SJSA1 (cell line): ENCODE measurements at regions not wholly inside any gene's neighbourhood (a gene's known extent, or its start where the extent isn't known, plus 50 kb on each side); places are given as distances from the start of the nearest gene placed in this dataset.

Experiments used
- DNase-seq, 2 experiments: peaks; one replicate each; pipeline ENCODE4 v3.0.0-alpha.2; 2015 to 2020; ENCODE audit warnings: low spot score in 2 of 2, low read depth in 1 of 2
- H3K27ac ChIP-seq: fragments of 250-450 bp; sonication (Bioruptor Pico); 2 replicates; pipeline ENCODE4 v1.5.1; 2020; ENCODE audit warnings: mild to moderate bottlenecking, moderate library complexity
- H3K27me3 ChIP-seq: fragments of 250-450 bp; sonication (Bioruptor Pico); replicated peaks from 2 replicates; pipeline ENCODE4 v1.5.1; 2020; ENCODE audit warnings: mild to moderate bottlenecking, moderate library complexity
- H3K36me3 ChIP-seq: fragments of 250-450 bp; sonication (Bioruptor Pico); 2 replicates; pipeline ENCODE4 v1.5.1; 2020; ENCODE audit warnings: mild to moderate bottlenecking
- H3K4me1 ChIP-seq: fragments of 250-450 bp; sonication (Bioruptor Pico); replicated peaks from 2 replicates; pipeline ENCODE4 v1.6.1; 2021; ENCODE audit warnings: mild to moderate bottlenecking
- H3K4me3 ChIP-seq: fragments of 250-450 bp; sonication (Bioruptor Pico); 2 replicates; pipeline ENCODE4 v1.5.1; 2020; ENCODE audit warnings: mild to moderate bottlenecking
- H3K9me3 ChIP-seq: fragments of 250-450 bp; sonication (Bioruptor Pico); replicated peaks from 2 replicates; pipeline ENCODE4 v1.5.1; 2020; ENCODE audit warnings: mild to moderate bottlenecking

GRCh38 chr2:234293973-234294372, 202.9 kb downstream of the ARL4C start:
- H3K27ac ChIP-seq = no peak overlapping the region
- no peak overlapping the region for H3K4me3 ChIP-seq
- H3K27me3 ChIP-seq = no peaks in the 10 kb centered on the region
- H3K4me1 ChIP-seq = peaks cover 39% of the 10 kb centered on the region
- H3K9me3 ChIP-seq = no peaks in the 10 kb centered on the region
- no peaks in the 10 kb centered on the region for H3K36me3 ChIP-seq
- DNase-seq = no peak

GRCh38 chr2:234292962-234293243, 204.0 kb downstream of the ARL4C start:
- Histone ChIP-seq H3K36me3 (no peaks in the 10 kb centered on the region), H3K27ac (no peak overlapping the region), H3K9me3 (no peaks in the 10 kb centered on the region), H3K27me3 (no peaks in the 10 kb centered on the region), H3K4me1 (peaks cover 42% of the 10 kb centered on the region), H3K4me3 (no peak overlapping the region)
- DNase-seq = no peak

GRCh38 chr2:234292205-234292961, 204.5 kb downstream of the ARL4C start:
- no peak for DNase-seq
- no peaks in the 10 kb centered on the region for H3K9me3 ChIP-seq
- no peak overlapping the region for H3K4me3 ChIP-seq
- H3K27me3 ChIP-seq = no peaks in the 10 kb centered on the region
- H3K27ac ChIP-seq = peak overlapping the region; percentile 42; the same call in 1 of the 2 replicates
- no peaks in the 10 kb centered on the region for H3K36me3 ChIP-seq
- H3K4me1 ChIP-seq = peaks cover 45% of the 10 kb centered on the region

DNA sequence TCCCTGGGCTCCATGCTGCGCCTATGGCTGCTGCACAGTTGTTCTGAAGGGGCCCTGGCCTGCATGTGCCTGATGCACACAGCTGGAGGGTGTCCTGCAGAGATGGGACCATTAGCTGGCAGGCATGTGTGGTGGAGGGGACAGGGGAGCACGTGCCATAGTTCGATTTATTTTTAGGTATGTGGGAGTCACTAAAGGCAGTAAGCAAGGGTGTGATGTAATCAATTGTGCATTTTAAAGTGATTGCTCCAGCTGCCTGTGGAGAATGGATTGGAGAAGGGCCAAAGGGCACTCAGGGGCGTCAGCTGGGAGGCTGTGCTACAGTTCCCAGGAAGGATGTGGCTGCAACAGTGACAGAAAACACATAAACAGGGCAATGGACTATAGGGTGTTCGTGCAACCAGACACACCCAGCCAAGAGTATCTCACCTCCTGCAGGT, 205.1 kb downstream of the ARL4C start:
- Histone ChIP-seq H3K27me3 (no peaks in the 10 kb centered on the region), H3K27ac (peak overlapping the region; percentile 42), H3K9me3 (no peaks in the 10 kb centered on the region), H3K4me1 (peaks cover 51% of the 10 kb centered on the region), H3K4me3 (no peak overlapping the region), H3K36me3 (no peaks in the 10 kb centered on the region)
- peak; percentile 63 to 74 for DNase-seq

DNA sequence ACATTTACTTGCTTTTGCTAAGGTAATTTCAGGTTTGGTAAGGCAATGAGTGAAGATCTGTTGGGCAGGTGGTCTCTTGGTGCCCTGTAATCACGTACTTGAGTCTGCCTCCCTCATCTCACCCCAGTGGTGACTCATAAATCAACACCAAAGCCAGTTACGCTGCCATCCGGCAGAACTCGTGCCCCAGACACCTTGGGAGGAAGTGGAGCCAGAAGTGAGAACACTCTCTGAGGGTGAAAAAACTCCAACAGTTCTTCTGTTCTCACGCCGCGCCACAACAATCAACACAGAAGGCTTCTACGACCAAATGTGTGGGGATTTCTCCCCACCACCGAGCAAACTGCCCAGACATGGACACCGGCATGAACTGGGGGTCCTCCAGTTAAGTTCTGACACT, 206.2 kb downstream of the ARL4C start:
- Histone ChIP-seq H3K9me3 (no peaks in the 10 kb centered on the region), H3K36me3 (no peaks in the 10 kb centered on the region), H3K4me1 (peaks cover 60% of the 10 kb centered on the region), H3K4me3 (no peak overlapping the region), H3K27me3 (no peaks in the 10 kb centered on the region), H3K27ac (no peak overlapping the region)
- DNase-seq = no peak

GRCh38 chr2:234289834-234290590, 206.9 kb downstream of the ARL4C start:
- Histone ChIP-seq H3K36me3 (no peaks in the 10 kb centered on the region), H3K27ac (peak overlapping the region; percentile 19; the same call in 1 of the 2 replicates), H3K4me3 (no peak overlapping the region), H3K4me1 (peaks cover 66% of the 10 kb centered on the region), H3K27me3 (no peaks in the 10 kb centered on the region), H3K9me3 (no peaks in the 10 kb centered on the region)
- peak; percentile 59 to 84 for DNase-seq

DNA sequence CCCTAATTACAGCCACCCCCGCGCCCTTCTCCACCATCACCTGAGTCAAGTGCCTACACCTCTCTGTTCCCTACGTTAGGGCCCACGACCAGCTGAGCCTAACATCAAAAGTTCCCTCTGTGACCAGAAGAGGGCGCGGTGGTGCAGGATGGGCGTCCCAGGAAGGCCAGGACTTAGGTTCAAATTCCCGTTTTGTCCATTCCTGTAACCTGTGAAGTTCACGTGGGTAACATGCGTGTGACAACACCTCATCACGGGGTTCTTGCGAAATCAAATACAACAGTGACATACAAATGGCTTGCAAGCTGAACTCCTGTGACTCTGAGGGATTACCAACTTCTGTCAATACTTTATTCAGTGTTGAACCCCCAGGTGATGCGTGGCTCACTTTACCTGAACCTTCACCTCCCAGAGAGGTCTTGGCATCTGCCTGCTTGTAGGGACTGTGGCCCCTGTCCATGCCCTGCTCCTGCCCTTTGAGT, 207.9 kb downstream of the ARL4C start:
- H3K9me3 ChIP-seq = no peaks in the 10 kb centered on the region
- H3K27me3 ChIP-seq = no peaks in the 10 kb centered on the region
- H3K4me1 ChIP-seq = peaks cover 76% of the 10 kb centered on the region
- peak overlapping the region; percentile 19 for H3K27ac ChIP-seq
- peak; percentile 58 to 59 for DNase-seq
- H3K4me3 ChIP-seq = no peak overlapping the region
- H3K36me3 ChIP-seq = no peaks in the 10 kb centered on the region

DNA sequence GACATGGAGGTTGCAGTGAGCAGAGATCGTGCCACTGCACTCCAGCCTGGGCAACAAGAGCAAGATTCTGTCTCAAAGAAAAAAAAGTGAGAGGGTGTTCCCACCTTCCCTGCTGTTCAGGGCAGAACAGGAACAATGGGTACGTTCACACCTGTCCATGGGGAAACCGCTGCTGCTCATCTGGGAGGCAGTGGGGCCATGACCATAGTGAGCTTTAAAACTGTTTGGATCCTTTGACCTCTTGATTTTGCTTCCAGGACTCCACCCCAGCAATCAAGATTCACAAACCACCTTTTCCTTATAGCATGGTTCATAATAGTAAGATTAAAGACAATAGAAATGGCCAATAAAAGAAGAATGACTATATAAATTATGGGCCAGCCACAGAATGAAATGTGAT, 209.2 kb downstream of the ARL4C start:
- peaks cover 75% of the 10 kb centered on the region for H3K4me1 ChIP-seq
- no peaks in the 10 kb centered on the region for H3K9me3 ChIP-seq
- no peaks in the 10 kb centered on the region for H3K27me3 ChIP-seq
- H3K36me3 ChIP-seq = no peaks in the 10 kb centered on the region
- no peak for DNase-seq
- no peak overlapping the region for H3K4me3 ChIP-seq
- H3K27ac ChIP-seq = no peak overlapping the region

DNA sequence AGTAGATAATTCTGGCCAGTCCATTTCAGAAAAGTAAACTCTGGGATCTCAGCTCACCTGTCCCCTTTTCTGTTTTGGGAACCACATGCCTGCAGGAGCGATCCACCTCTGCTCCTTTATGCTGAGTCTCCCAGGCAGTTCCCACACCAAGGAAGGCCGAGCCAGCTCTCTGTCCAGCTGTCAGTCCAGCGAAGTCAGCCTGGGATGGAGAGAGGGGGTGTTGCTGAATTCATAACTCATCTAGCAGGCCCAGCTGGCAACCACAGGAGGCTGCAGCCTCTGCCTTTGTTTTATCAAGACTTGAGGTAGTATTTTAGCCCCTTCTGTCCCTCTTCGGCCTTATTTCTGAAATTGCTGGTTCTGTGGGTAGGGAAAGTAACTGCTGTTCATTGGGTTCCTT, 209.9 kb downstream of the ARL4C start:
- no peaks in the 10 kb centered on the region for H3K27me3 ChIP-seq
- no peak overlapping the region for H3K4me3 ChIP-seq
- H3K27ac ChIP-seq = peak overlapping the region; percentile 95
- no peaks in the 10 kb centered on the region for H3K9me3 ChIP-seq
- H3K4me1 ChIP-seq = peaks cover 68% of the 10 kb centered on the region
- peak in 1 of 2 experiments; percentile 27 for DNase-seq
- no peaks in the 10 kb centered on the region for H3K36me3 ChIP-seq

GRCh38 chr2:234286118-234286598, 210.7 kb downstream of the ARL4C start:
- Histone ChIP-seq H3K9me3 (no peaks in the 10 kb centered on the region), H3K4me3 (no peak overlapping the region), H3K27me3 (no peaks in the 10 kb centered on the region), H3K36me3 (no peaks in the 10 kb centered on the region), H3K4me1 (peaks cover 60% of the 10 kb centered on the region), H3K27ac (peak overlapping the region; percentile 95)
- peak; percentile 95 to 96 for DNase-seq

DNA sequence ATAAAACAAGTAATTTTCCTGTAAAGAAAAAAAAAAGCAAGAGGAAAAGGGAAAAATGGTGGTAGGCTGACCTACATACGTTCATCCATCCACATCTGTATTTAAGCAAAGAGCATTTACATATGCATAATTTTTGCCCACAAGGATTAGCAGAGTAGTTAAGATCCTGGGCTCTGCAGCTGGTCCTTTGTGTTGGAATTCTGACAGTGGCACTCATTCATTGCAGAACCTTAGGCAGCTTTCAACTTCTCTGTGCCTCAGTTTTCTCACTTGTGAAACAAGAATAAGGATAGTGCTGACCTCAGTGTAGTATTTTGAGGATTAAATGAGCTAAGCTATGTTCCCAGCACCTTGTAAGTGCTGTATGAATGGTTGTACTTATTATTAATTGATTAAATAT, 211.3 kb downstream of the ARL4C start:
- H3K27me3 ChIP-seq = no peaks in the 10 kb centered on the region
- peak in 1 of 2 experiments; percentile 53 for DNase-seq
- H3K9me3 ChIP-seq = no peaks in the 10 kb centered on the region
- peaks cover 53% of the 10 kb centered on the region for H3K4me1 ChIP-seq
- H3K27ac ChIP-seq = peak overlapping the region; percentile 95
- H3K36me3 ChIP-seq = no peaks in the 10 kb centered on the region
- H3K4me3 ChIP-seq = no peak overlapping the region

DNA sequence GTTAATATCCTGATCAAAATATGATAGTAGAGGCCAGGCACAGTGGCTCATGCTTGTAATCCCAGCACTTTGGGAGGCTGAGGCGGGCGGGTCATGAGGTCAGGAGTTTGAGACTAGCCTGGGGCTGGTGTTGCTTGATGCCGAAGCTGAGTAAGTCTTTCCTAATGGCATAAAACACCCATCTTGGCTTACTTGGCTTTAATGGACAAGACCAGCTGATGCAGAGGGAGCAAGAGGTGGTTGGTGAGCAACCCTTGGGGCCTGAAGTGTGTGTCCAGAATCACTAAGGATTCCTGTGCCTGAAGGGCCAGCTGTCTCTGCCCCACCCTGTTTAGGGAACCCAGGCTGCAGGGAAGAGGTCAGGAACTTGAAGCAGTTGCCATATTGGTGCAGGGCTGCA, 217.2 kb downstream of the ARL4C start:
- Histone ChIP-seq H3K4me1 (peaks cover 6% of the 10 kb centered on the region), H3K4me3 (no peak overlapping the region), H3K9me3 (no peaks in the 10 kb centered on the region), H3K27me3 (no peaks in the 10 kb centered on the region), H3K27ac (no peak overlapping the region), H3K36me3 (no peaks in the 10 kb centered on the region)
- no peak for DNase-seq

DNA sequence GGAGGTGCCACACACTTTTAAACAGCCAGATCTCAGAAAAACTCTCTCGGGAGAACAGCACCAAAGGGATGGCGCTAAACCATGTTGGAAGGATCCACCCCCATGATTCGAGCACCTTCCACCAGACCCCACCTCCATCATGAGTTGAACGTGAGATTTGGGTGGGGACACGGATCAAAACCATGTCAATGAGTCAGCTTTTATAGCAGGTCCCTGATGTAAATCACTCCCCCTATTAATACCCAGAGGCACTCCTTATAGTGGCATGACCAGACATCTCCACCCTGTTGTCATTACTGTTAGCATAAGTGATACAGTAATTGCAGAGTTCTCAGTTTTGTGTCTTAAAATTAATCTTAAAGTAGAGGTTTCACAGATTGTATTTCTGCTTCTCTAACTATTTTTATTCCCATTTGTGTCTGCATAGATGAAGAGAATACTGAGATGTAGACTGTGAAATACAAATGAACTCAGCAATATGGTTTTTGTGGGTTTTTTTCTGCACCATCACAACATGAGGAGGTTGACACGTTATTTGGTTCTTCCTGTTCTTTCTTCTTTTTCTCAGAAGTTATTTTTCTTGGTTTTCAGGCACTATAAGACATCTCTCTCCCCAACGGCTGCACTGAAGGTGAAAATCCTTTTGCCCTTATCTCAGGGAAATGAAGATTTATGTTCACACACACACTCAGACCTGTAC, 218.2 kb downstream of the ARL4C start:
- no peak for DNase-seq
- H3K36me3 ChIP-seq = no peaks in the 10 kb centered on the region
- no peak overlapping the region for H3K27ac ChIP-seq
- H3K27me3 ChIP-seq = no peaks in the 10 kb centered on the region
- H3K9me3 ChIP-seq = no peaks in the 10 kb centered on the region
- no peak overlapping the region for H3K4me3 ChIP-seq
- no peaks in the 10 kb centered on the region for H3K4me1 ChIP-seq

DNA sequence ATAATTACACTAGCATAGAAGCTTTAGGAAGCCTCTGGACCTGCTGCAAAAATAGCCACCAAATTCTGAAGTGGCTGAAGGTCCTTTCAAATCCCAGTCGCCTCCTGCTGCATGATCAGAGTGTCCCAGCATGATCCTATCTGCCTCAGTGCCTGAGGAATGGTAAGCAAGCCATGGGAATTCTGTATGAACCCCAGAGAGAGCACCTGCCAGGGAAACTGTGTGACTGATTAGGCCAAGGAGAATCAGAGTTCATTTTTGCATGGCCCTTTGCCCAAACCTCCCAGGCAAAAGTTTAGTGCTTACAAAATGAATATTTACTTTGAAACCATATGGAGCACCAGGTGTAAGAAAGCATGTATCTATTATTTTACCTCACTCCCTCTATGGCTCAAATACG, 221.4 kb downstream of the ARL4C start:
- H3K27me3 ChIP-seq = no peaks in the 10 kb centered on the region
- no peaks in the 10 kb centered on the region for H3K4me1 ChIP-seq
- H3K36me3 ChIP-seq = no peaks in the 10 kb centered on the region
- no peaks in the 10 kb centered on the region for H3K9me3 ChIP-seq
- DNase-seq = no peak
- H3K4me3 ChIP-seq = no peak overlapping the region
- H3K27ac ChIP-seq = no peak overlapping the region
